ENCODE measurements at regions not wholly inside any gene's neighbourhood (a gene's known extent, or its start where the extent isn't known, plus 50 kb on each side); places are given as distances from the start of the nearest gene placed in this dataset.

DNA sequence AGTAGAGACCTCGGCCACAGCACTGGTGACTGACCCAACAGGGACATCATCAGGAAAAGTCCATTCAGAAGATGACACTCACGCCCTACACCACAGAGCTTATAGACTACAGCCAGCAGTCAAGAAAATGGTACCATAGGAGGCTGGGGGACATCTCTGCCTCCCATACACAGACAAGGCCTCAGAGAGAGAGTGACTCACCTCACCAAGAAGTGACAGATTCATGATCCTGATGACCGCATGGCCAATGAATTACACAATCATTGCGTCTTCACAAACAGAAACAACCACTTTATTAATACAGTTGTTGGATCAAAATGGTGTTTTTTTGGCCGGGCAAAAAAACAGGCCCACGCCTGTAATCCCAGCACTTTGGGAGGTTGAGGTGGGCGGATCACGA is 260.8 kb upstream of the TSHZ3 start:
- DNase-seq, result no peak

- DNase-seq, result no peak
Observed at GRCh38 chr19:31611046-31611877, 262.0 kb upstream of the TSHZ3 start.

GRCh38 chr19:31612873-31613272 is 263.6 kb upstream of the TSHZ3 start:
- DNase-seq, result no peak

GRCh38 chr19:31613683-31614219 is 264.5 kb upstream of the TSHZ3 start:
- DNase-seq, result no peak

- DNase-seq, result no peak
Observed at GRCh38 chr19:31616031-31616430, 266.8 kb upstream of the TSHZ3 start.

DNA sequence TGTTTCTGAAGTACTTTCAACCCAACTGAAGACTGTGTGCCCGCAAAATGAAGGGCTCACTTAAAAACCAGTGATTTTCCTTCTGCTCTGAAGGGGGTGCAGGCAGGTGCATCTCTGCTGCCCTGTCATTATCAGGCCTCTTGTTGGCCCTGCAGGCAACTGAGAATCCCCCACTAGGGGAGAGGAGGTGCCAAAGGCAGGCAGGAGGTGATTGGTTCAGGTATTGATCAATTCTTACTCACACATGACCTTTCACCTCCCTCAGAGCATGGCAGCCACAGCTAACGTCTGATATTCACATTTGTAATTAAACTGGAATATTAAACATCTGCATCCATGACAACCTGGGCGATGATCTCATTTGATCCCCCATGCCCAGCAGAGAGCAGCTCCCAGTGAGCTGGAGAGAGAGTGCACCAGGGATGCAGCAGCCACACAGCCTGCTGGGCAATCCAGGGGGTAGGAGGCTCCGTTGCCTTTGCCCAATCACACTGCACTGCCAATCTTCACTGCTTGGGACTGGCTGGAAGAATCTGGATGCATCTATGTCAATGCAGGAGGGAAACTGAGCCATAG is 267.9 kb upstream of the TSHZ3 start:
- no peak for DNase-seq

DNA sequence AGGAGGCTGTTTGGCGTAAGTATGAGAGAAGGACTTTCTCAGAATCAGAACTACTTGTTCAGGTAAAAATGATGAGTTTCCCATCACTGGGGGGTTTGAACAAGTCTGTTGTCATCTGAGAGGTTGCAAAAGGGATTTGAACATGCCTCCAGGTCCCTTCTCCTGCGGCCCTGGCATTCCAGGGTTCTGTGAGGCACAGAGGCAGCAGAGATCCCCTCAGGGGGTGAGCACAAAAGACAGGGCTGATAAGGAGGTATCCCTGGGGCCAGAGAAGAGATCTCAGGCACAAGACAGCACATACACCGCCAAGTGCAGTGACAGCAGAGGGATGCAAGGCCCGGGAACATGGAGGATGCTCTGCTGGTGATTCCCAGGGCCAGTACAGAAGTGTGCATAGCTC is 275.8 kb upstream of the TSHZ3 start:
- no peak for DNase-seq

DNA sequence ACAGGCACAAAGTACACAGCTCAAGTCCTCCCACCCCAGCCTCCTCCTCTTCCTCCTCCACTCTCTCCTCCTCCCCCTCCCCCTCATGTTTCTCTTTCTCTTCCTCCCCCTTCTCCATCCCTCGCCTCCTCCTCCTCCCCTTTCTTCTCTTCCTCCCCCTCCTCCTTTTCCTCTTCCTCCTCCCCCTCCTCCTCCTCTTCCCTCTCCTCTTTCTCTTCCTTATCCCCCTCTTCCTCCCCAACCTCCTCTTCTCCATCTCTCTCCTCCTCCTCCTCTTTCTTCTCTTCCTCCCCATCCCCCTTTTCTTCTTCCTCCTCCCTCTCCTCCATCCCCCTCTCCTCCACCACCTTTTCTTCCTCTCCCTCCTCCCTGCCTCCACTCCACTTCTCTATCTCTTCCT is 276.3 kb upstream of the TSHZ3 start:
- DNase-seq, result no peak

- no peak for DNase-seq
Observed at GRCh38 chr19:31626941-31627340, 277.7 kb upstream of the TSHZ3 start.

DNA sequence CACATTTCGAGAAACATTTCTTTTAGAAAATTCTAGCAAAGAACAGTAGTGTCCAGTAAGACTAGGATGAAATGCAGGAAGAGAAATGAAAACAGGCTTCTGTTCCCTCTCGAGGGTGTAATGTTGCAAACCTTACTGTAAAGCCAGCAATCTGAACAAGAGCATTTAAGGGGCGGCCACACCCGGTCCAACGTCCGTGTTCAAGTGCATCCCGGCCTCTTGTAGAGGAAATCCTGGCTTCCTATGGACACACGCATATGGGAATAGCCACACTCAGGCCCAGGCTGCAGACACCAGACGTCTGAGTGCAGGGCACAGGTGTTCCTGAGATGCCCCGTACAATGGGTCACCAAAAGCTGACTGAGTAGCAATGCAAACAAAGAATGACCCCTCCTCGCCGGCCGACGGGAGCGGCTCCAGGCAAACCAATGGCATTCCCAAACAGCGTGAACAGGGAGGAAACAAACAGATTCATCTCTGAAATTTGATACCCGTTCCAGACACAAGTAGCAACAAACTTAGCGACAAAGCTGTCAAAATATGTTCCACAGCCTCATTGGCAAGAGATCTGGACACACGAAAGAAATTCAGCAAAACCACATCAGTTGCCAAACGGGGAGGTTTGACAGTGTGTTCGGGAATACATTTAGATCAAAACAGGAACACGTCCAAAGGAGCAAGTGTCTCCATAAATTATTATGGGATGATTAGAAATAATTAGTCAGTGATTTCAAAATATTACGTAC is 278.6 kb upstream of the TSHZ3 start:
- DNase-seq, result no peak

- DNase-seq, result no peak
Observed at GRCh38 chr19:31629579-31630363, 280.5 kb upstream of the TSHZ3 start.

DNA sequence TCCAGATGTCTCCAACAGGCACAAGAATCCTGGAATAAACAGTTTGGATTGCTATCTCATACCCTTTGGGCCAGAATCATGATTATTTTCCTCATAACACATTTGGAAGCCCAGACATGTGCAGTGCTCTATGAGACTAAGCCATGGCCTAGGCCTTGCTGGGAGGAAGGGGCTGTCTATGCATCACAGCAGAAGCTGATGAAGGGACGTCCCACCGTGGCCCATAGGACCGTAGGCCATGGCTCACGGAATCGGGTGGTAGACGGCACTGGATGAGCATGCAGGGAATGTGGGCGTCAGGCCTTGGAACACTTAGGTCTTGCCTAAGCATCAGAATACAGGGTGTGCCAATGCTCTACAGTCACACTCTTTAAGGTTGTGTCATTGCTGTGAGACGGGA is 283.8 kb upstream of the TSHZ3 start:
- DNase-seq, result no peak

DNA sequence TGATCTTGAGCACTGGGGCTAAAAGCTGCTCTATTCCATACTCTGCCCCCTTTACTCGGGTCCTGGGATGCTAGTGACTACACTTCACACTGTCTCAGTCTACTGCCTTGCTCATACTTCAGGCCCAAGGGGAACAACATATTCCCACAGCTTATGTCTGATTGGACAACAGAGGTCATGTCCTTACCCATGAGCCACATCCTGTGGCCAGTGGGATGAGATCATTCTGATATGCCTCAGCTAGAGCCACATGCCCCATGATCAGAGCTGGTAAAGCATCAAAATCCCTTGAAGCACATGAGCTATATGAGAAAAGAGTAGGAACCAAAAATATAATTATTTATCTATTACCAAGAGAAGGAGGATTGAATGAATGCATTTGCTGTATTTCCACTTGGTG is 290.1 kb upstream of the TSHZ3 start:
- DNase-seq, result no peak

- DNase-seq, result no peak
Observed at GRCh38 chr19:31641591-31641990, 292.4 kb upstream of the TSHZ3 start.

DNA sequence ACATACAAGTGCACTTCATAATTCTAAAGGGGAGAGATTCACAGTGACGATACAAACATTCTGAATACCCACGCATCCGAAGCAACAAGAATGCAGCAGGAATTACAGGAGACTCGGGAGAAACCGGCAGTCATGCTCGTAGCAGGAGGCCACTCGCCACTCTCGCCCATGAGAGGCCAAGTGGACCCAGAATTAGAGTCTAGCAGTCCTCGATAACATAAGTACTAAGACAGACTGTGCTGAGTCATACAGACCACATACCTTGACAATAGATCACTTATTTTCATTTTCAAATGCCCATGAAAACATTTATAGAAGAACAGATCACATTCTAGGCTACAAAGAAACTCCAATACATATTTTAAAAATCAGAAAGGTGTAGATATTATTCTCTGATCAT is 299.1 kb upstream of the TSHZ3 start:
- DNase-seq, result no peak

GRCh38 chr19:31656507-31656906 is 307.3 kb upstream of the TSHZ3 start:
- no peak for DNase-seq

GRCh38 chr19:31658993-31659896 is 310.0 kb upstream of the TSHZ3 start:
- no peak for DNase-seq

DNA sequence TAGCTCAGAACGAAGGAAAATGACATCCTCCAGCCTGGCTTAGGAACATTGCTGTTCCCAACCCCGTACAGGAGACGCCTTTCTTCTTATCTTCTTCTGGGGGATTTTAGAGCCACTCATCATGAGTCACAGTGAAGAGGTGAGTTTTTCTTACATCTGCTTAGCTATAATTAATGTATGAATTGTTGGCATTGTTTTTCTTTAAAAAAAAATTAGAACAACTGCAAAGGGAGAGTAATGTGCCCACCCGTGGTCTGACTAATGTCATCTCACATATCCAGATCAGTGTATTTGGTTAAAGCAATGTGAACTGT is 310.6 kb upstream of the TSHZ3 start:
- no peak for DNase-seq

- no peak for DNase-seq
Observed at GRCh38 chr19:31664096-31664495, 314.9 kb upstream of the TSHZ3 start.

GRCh38 chr19:31664997-31665396 is 315.8 kb upstream of the TSHZ3 start:
- DNase-seq, result no peak

GRCh38 chr19:31666126-31666525 is 316.9 kb upstream of the TSHZ3 start:
- DNase-seq, result no peak

GRCh38 chr19:31667106-31667505 is 317.9 kb upstream of the TSHZ3 start:
- DNase-seq, result no peak

Data from bone marrow (tissue), 2 donors.